NOMO-1 treated with DMSO at 0.1 percent for 48 hours (cell line): ENCODE measurements at regions not wholly inside any gene's neighbourhood (a gene's known extent, or its start where the extent isn't known, plus 50 kb on each side); places are given as distances from the start of the nearest gene placed in this dataset.
"Not testable (repeated sequence)": the region's sequence is repeated elsewhere in the genome, so short reads cannot be mapped to it uniquely, and the experiment has no call there.

Experiments
- DNase-seq: peaks from one replicate; lab custom pipeline; 2025; ENCODE audit not compliant: unreplicated experiment; lab: John Stamatoyannopoulos, UW

DNA sequence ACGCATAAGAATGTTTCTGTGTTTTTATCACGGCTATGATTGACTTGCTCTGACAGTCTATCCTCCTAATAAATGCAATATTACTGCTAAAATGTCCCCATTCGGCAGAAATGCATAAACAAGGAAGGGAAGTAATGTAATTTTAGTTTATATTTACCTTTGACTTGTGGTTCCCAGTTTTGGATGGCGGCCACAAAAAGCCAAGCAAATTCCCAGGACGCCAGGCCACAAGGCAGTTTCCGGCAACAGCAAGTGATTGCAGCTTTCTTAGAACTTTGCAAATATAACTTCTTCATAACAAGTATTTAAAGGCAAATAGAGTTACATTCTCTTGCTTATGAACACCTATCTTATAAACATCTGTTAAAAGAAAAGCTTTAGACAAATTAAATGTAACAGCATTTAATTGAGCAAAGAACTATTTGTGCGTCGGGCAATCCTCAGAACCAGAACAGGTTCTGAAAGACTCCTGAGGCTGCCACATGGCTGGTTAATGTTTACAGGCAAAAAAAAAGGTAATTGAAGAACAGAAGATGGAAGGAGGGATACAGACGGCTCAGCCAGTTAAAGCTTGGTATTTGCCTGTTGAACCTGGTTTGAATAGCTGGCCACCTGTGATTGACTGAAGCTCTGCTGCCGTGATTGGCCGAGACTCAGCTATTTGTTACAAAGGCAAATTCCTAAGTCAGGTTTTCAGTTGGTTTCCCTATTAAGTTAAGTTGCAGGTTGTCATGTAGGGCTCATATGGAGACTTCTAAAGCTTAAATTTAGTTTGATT is 80.8 kb downstream of the C21orf91 start:
- DNase-seq = no peak

DNA sequence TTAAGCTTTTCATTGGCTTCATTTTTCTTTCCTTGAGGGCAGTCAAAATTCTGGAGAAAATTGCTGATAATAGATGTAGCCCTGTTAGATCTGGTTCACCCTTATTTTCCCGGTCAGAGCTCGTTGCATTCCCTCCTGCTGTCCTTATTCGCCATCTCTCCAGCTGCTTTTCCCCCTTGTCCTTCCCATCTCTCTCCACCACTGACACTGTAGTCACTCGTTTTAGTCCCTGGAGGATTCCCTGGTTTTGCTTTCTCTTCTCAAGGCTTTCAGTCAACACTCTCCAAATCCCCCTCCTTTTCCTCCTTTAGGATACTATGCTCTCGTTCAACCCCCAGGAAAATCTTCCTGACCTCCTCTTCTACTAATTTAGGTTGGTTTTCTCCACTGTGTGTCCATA is 83.1 kb downstream of the C21orf91 start:
- no peak for DNase-seq

DNA sequence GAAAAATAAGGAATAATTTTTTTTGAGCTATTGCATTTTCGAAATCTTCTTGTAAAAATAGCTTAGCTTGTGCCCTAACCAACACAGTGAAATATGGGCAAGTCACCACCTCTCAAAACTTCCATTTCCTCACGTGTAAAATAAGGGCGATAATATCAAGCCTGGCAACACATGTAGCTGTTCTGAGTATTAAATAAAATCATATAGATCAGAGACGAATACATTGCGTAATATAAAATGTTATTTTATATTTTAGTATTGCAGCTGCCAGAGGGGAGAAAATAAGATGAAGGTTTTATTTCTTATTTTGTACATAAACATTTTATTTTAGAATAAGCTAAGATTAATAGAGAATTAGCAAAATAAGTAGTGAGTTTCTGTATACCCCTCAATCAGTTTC is 85.9 kb downstream of the C21orf91 start:
- no peak for DNase-seq

DNA sequence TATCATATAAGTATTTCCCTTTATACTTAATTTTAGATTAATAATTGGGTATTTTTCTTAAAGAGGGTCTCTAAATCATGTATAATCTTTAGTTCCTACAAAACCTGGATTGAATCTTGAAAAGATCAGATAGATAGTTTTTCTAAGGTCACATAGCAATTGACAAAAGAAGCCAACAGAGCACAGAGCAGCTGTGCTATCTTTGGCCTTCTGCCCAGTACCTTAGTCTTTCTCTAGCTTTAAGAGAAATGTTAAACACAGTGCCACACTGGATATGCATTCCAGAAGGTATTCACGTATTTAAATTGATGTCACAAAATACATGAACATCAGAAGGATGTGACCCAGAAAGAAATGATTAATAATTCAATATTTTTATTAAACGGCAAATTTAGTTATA is 86.8 kb downstream of the C21orf91 start:
- DNase-seq = no peak

DNA sequence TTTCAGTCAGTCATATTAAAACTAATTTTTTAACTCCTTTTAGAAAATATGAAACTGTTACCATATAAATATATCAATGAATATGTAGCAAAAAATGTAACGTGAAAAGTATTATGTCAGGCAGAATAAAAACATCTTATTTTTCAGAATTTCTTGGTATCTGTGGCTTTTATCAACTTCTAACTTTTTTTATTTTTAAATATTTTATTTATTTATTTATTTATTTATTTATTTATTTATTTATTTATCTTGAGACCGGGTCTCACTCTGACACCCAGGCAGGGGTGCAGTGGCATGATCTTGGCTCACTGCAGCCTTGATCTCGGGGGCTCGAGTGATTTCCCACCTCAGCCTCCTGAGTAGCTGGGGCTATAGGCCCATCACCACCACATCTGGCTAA is 87.6 kb downstream of the C21orf91 start:
- no peak for DNase-seq

DNA sequence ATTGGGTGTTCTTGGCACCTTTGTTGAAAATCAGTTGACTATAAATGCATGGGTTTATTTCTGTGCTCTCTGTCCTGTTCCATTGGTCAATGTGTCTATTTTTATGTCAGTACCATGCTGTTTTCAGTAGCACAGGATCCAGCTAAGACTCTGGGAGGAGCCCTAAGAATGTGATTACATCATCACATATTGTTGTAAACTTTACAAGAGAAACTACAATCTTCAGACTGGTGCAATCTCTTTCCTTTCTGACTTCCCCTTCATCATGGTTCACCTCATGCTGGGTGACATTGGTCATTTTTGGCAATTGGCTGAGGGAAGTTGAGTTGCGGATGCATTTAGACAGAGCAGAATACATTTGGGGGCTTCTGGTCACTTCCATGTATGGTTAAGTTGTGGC is 88.4 kb downstream of the C21orf91 start:
- DNase-seq = peak; percentile 92

DNA sequence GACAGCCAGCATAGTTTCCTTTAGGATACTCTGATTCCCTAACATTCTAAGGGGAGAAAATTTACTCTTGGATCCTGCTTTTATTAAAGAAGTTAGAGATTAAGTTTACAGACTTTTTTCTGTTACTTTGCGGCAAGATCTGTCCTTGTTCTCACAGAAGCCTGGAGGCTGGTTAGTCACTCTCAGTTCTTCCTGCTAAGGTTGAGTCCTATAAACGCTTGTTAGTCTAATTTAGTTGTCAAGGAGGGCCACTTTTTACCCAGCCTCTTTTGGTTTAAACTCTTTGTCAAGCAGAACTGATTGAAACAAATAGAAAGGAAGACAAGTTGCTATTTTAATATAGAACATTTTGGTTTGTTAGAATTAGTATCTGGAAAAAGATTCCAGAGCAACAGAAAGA is 89.7 kb downstream of the C21orf91 start:
- DNase-seq = no peak

DNA sequence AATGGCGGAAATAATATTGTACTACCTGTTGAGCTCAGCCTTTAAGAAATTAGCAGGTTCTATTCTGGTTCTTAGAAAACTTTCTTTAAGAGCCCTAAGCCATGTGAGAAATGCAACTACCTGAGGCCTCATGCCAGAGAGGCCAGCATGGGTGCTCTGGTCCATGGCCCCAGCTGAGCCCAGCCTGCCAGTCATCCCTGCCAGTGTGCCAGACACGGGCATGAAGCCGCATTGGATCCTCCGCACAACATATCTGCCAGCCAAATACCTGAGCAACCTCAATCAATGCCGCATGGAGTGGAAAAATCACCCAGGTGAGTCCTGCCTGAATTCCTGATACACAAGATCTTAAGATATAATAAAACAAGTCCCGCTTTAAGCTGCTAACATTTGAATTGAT is 91.8 kb downstream of the C21orf91 start:
- DNase-seq = no peak

DNA sequence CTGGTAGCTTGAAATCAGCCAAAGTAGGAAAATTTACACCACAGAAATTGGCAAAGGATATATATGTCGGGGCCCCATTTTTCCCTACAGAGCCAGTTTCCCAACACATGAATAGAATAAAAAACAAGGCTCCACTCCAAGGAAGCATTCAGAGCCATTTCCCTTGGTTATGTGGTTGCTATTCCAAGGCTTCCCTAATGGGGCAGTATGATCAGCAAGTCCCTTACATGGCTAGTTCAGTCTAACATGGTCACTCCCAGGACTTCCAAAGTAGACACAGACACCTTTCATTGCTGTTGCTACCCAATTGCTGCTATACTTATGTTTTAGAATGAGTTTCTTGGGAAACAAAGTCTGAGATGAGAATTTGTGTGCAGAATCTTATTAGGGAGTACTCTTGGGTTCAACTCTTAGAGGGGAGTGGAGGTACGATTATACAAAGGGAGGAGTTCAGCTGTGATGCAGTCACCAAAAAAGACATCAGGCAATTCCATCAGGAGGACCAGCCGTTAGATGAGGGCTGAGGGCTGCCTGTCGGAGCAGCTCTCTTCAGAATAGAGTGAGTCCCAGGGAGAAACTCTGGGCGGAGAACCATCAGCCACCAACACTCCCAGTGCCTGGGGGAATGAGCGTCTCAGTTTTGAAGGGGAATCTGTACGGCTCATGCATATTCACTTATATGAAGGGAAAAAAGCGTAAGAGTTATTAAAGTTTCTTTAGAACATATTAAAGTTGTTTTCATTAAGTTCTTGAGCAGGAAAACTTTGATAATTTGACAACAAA is 92.9 kb downstream of the C21orf91 start:
- no peak for DNase-seq

DNA sequence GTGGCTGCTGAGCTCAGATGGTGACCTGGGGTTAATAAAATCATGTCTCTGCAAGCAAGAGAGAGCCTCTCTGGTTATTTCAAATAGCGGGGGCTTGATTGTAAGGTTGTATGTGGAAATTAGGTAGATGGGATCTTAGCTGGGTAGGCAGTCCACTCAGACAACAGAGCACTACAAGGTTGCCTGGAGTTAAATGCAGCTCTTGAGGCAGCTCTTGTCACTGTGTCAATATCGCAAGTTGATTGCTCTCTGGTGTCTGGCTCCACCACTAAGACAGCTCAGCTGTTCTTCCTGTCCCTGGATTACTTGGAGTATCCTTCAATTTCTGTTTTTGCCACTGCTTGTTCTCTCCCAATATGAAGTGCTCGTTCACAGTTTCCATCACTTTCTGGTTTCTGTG is 93.8 kb downstream of the C21orf91 start:
- DNase-seq = no peak

DNA sequence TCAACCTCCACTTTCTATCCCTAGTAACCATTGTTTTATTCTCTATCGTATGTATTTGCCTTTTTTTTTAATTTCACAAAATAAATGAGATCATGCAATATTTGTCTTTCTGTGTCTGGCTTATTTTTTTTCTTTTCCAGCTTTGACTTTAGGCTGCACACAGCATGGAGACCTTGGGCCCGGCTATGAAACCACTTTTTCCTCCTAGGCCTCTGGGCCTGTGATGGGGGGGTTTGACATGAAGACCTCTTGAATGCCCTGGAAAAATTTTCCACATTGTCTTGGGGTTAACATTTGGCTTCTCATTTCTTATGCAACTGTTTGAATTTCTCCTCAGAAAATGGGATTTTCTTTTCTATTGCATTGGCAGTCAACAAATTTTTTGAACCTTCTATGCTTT is 100.2 kb upstream of the BTG3 start:
- DNase-seq = no peak

DNA sequence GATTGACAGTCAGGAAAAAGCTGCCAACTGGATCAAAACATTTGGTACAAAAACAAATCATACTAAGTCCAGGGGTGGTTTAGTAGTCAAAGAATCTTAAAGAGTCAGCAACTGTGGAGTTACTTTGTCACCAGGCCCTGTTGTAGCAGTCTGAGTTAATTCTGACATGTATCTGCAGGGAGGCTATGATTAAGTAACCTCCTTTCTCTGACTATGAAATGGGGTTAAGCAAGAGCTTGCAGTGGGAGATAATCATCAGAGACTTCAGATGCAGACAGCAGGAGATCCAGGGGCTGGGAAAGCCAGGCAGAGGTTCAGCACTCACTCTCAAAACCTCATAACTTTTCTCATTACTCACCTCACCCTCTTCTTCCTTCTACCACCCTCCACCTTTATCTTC is 99.2 kb upstream of the BTG3 start:
- peak; percentile 10 for DNase-seq

DNA sequence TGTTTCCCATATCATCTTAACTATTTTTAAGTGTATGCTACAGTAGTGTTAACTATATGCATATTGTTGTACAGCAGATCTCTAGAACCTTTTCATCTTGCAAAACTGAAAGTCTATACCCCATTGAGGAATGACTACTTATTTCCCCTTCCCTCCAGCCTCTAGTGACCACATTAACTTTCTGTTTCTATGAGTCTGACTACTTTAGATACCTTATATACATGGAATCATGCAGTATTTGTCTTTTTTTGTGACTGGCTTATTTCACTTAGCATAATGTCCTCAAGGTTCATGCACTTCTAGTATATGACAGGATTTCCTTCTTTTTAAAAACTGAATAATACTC is 96.5 kb upstream of the BTG3 start:
- DNase-seq = no peak

DNA sequence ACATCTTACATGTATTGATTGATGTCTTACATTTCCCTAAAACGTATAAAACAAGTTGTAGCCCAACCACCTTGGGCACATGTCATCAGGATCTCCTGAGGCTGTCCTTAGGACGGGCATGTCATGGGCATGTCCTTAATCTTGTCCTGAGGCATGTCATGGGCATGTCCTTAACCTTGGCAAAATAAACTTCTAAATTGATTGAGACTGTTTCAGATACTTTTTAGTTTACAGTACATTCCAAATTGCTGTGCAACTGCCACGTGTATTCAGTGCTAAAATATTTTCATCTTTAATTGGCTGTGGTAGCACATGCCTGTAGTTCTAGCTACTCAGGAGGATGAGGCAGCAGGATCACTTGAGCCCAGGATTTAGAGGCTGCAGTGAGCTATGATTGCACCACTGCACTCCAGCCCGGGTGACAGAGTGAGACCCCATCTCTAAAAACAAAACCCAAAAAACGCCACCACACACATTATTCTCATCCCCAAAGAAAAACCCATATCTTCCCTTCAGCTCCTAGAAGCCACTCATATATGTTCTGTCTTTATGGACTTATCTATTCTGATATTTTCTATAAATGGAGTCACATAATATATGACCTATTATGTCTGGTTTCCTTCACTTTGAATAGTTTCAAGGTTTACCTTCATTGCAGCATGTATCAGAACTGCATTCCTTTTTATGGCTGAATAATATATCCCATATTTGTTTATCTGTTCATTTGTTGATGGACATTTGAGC is 96.0 kb upstream of the BTG3 start:
- no peak for DNase-seq

DNA sequence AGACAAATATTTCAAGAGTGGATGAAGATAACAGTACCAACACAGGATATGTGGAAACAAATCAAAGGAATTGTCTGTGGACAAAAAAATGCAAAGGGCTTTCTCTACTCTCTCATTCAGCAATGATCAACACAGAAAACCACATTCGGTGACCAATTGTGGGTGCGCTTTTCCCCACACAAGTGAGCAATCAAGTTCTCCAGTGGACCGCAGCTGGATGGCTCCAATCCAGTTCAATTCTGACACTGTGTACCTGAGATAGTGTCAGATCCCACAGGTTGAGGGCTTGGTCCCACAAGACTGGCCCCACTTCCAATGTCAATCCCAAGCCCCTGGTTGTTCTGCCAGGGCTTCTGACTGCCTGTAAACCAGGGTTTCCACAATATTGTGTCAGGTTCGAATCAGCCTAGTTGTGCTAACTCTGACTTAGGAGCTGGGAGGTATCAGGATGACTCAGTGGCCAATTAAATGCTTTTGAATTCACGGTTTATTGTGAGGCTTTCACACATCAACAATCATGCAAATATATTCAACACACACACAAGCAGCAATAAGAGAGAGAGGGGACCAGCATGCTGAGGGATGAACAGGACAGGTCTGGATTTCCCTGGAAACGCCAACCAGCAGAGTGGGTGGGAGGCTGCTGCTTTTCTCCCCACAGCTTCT is 87.0 kb upstream of the BTG3 start:
- no peak for DNase-seq

DNA sequence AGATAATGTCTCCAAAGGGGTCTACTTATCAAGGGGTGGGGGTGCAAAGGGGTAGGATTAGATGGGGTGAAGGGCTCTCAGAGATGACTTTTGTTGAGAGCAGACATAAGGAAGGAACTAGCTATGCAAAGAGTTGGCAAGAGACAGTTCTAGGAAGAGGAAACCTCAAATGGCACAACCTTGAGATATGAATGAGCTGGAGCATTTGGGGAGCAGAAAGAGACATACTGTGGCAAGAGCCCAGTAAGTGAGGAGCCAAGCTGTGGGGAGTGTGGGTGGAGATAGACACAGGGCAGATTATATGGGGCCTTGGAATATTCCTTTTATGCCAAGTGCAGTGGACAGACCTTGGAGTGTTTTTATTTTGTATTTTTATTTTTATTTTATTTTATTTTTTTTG is 84.8 kb upstream of the BTG3 start:
- DNase-seq = no peak

DNA sequence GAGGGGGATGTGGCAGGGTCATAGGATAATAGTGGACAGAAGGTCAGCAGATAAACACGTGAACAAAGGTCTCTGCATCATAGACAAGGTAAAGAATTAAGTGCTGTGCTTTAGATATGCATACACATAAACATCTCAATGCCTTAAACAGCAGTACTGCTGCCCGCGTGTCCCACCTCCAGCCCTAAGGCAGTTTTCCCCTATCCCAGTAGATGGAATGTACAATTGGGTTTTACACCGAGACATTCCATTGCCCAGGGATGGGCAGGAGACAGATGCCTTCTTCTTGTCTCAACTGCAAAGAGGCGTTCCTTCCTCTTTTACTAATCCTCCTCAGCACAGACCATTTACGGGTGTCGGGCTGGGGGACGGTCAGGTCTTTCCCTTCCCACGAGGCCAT is 81.7 kb upstream of the BTG3 start:
- not testable (repeated sequence) for DNase-seq

DNA sequence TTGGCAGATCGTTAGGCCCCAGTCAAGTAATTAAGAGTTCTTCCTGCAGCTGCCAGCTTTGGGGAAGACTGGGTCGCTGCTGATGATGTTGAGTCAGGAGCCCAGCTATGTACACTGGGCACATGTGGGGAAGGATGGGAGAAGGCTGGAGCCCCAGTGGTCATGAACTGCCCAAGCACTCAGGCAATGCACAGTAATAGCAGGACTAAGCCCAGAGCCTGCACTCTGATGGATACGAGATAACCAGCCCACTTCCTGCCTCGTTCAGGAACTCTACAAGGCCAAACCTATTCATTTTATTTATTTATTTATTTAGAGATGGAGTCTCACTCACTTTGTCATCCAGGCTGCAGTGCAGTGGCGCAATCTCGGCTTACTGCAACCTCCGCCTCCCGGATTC is 81.1 kb upstream of the BTG3 start:
- DNase-seq = no peak

DNA sequence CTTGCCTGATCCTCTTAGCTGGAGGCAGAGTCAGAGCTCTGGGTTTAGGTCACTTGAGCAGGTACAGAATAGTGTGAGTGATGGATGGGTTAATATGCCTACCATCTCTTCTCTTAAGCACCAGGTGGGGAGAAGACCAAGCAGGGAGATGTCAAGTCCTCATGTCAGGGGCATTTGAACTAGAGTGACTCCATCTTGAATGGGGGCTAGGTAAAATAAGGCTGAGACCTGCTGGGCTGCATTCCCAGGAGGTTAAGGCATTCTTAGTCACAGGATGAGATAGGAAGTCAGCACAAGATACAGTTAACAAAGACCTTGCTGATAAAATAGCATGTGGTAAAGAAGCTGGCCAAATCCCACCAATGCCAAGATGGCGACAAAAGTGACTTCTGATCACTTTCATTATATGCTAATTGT is 77.4 kb upstream of the BTG3 start:
- no peak for DNase-seq

DNA sequence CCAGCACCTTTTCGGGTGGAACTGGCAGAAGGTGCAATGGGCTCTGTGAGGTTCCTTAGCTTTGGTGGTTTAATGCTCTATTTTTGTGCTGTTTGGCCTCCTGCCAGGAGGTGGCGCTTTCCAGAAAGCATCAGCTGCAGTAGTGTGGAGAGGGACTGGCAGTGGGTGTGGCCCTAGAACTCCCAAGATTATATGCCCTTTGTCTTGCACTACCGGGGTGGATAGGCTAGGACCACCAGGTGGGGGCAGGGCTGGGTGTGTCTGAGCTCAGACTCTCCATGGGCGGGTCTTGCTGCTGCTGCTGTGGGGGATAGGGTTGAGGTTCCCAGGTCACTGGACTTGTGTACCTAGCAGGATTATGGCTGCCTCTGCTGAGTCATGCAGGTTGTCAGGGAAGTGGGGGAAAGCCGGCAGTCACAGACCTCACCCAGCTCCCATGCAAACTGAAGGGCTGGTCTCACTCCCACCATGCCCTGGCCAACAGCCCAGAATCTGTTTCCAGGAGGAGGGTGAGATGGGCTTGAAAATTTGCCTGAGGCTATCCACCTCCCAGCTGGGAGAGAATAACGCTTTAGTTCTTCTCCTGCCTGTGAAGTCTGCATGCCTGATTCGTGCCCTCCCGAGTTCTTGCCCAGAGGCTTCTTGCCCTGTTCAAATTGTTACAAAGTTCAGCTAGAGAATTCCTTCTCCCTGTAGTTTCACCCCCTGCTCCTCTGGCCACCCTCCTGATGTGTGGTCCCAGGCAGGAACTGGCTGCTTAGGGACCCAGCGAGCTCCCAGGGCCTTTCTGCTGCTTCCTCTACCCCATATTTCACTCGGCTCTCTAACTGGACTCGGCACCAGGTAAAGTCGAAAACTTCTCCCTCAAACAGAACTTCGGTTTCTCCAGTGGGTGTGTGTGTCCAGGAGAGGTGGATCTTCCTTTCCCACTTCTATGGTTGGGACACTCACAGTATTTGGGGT is 76.5 kb upstream of the BTG3 start:
- DNase-seq = no peak
